Adrenal gland (tissue), 2 donors: ENCODE measurements at regions not wholly inside any gene's neighbourhood (a gene's known extent, or its start where the extent isn't known, plus 50 kb on each side); places are given as distances from the start of the nearest gene placed in this dataset.

ENCODE experiments used
- small RNA-seq, 2 donors: library from RNA; depleted of rRNA; stranded (forward); fragments of <200 nt; gene quantifications; one replicate each; pipeline ENCODE3, GENCODE V24; 2016

Small RNAs in the stretch of these regions (small RNA-seq; reads per million reads assigned to genes)
- gene RF00322: 0 reads per million in 2 donors
- 0 reads per million in 2 donors for gene RN7SL292P
- gene ROBO2P1: 0 reads per million in 2 donors
